IPS-18a (cell line): ENCODE measurements at regions not wholly inside any gene's neighbourhood (a gene's known extent, or its start where the extent isn't known, plus 50 kb on each side); places are given as distances from the start of the nearest gene placed in this dataset.

Source experiments
- H3K27ac ChIP-seq: one replicate; pipeline ENCODE4 v1.5.1; 2013; ENCODE audit warnings: low read length
- H3K27me3 ChIP-seq: one replicate; pipeline ENCODE4 v1.6.1; 2013; ENCODE audit warnings: mild to moderate bottlenecking, low read length; ENCODE audit not compliant: control insufficient read depth, insufficient read depth
- H3K36me3 ChIP-seq: one replicate; pipeline ENCODE4 v1.6.1; 2013; ENCODE audit warnings: low read depth, low read length; ENCODE audit not compliant: control insufficient read depth
- H3K4me1 ChIP-seq: one replicate; pipeline ENCODE4 v1.6.1; 2013; ENCODE audit warnings: low read depth, low read length; ENCODE audit not compliant: control insufficient read depth
- H3K4me3 ChIP-seq: one replicate; pipeline ENCODE4 v1.5.1; 2013; ENCODE audit warnings: low read length
- H3K9ac ChIP-seq: one replicate; pipeline ENCODE4 v1.6.1; 2013; ENCODE audit warnings: mild to moderate bottlenecking, low read length, moderate library complexity
- H3K9me3 ChIP-seq: one replicate; pipeline ENCODE4 v1.6.1; 2013; ENCODE audit warnings: low read depth, low read length; ENCODE audit not compliant: control insufficient read depth

DNA sequence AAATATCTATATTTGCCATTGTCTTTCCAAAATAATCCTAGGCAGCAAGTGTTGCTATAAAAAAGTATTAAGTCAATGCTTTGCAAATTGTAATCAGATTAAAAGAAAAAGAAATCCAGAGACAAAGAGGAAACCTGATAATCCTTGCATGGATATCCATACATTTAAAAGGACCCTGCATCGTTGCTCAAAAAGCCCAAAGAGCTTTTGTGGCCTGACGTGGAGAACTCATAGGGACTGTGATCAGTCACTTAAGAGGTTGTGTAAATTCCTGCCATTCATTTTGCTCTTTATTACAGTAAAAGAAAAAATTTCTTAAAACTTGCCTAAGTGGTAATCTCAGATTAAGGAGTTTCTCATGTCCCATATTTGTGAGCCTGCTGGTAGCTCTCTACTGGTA is 392.6 kb downstream of the C12orf75 start:
- Histone ChIP-seq H3K4me1 (peaks cover 5% of the 10 kb centered on the region), H3K9me3 (no peaks in the 10 kb centered on the region), H3K27me3 (no peaks in the 10 kb centered on the region), H3K36me3 (no peaks in the 10 kb centered on the region), H3K4me3 (no peak overlapping the region), H3K27ac (no peak overlapping the region), H3K9ac (no peak overlapping the region)

DNA sequence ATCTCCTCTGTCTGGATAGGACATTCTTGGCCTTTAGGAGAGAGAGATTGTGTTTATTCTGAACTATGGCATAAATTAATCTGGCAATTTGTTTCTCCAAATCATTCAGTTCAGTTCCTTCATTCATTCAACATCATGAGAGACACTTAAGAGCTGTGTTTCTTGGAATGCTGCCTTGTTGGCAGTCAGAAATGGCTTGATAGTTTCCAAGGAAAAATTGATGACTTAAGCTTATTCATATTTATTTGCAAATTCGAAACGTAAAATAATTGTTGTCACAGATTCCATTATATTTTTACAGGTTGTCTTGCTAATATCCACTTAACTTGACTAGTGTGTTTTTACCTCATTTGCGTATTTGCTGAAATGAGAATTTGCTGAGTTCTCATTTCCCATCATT is 393.0 kb downstream of the C12orf75 start:
- no peak overlapping the region for H3K27ac ChIP-seq
- H3K4me3 ChIP-seq: no peak overlapping the region
- H3K36me3 ChIP-seq: no peaks in the 10 kb centered on the region
- peaks cover 5% of the 10 kb centered on the region for H3K4me1 ChIP-seq
- no peak overlapping the region for H3K9ac ChIP-seq
- no peaks in the 10 kb centered on the region for H3K9me3 ChIP-seq
- no peaks in the 10 kb centered on the region for H3K27me3 ChIP-seq

DNA sequence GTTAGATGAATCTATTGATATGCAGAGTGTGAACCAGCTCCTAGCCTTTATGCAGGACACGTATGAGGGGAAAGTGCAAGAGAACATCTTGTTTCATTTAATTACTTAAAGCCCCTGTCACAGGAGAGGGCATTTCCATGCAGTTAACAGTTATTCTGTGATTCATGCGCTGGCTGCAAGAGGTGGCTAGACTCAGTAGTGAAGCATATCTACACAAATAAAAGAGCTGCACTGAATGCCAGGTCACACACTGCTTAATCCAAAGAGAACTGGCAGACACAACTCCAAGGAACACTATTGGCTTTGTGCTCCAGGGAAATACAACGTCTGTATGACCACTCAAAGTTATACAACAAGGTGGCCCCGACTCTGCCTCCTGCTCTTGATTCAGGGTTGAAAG is 394.1 kb downstream of the C12orf75 start:
- H3K27ac ChIP-seq: no peak overlapping the region
- H3K9me3 ChIP-seq: no peaks in the 10 kb centered on the region
- H3K9ac ChIP-seq: no peak overlapping the region
- no peaks in the 10 kb centered on the region for H3K27me3 ChIP-seq
- H3K4me1 ChIP-seq: peaks cover 5% of the 10 kb centered on the region
- H3K4me3 ChIP-seq: no peak overlapping the region
- no peaks in the 10 kb centered on the region for H3K36me3 ChIP-seq

DNA sequence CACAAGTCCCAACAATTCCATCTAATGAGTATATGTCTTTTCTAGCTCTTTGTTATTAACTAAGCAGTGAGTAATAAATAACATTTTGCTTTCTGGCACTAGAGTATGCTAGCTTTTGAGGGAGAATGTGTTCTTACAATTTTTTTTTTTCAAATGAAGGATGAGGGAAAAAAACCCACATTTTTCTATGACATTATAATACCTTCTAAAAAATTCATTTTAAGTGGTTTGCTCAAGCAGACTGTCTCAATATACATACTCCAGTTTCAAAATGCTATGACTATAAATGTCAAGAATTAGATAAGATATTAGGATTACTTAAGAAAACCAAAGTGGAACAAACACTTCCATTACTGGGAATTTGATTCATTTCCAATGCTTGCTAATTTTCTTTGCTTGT is 394.6 kb downstream of the C12orf75 start:
- Histone ChIP-seq H3K9ac (no peak overlapping the region), H3K4me3 (no peak overlapping the region), H3K9me3 (no peaks in the 10 kb centered on the region), H3K27ac (no peak overlapping the region), H3K27me3 (no peaks in the 10 kb centered on the region), H3K36me3 (no peaks in the 10 kb centered on the region), H3K4me1 (peaks cover 5% of the 10 kb centered on the region)

DNA sequence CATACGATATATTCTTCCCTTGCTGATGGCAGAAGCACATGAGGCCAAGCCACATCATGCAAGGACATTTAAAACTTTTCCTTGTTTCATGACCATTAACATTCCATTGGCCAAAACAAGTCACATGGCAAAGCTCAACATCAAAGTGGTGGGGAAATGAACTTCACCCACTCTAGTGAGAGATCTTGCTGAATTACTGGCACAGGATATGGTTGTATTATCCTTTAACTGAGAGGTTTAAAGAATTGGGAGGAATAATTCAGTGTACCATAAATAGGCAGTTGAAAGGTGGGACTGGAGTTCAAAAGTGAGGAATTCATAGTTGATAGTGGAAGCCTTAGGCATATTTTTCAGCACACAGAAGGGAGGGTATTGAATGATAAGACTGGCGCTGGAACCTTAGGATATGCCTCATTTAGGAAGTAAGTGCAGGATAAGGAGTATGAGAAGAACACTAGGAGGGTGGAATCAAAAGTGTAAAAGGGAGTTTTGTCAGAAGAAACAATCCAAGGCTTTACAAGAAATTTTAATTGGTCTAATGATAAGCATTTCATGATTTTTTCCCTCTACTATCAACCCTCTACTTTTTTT is 398.8 kb downstream of the C12orf75 start:
- no peaks in the 10 kb centered on the region for H3K27me3 ChIP-seq
- H3K4me3 ChIP-seq: no peak overlapping the region
- no peaks in the 10 kb centered on the region for H3K36me3 ChIP-seq
- H3K9ac ChIP-seq: no peak overlapping the region
- no peak overlapping the region for H3K27ac ChIP-seq
- no peaks in the 10 kb centered on the region for H3K9me3 ChIP-seq
- peaks cover 5% of the 10 kb centered on the region for H3K4me1 ChIP-seq

DNA sequence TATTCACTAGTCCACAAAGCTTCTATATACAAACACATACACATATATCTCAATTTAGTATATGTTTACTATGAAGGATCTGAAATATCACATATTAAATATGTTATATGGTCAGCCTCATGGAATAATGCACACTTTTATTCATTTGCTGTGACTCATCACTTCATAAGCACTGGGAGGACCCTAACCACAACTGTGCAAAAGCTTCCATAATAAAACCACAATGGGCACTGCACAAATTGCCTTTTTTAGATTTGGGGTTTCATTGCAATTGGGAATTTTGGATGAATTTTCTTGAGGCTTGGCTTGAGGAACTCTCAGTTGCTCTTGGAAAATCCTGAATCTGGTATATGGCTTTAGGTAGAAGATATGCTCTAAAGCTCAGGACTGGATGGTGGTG is 399.4 kb downstream of the C12orf75 start:
- Histone ChIP-seq H3K36me3 (no peaks in the 10 kb centered on the region), H3K4me3 (no peak overlapping the region), H3K27ac (no peak overlapping the region), H3K9me3 (no peaks in the 10 kb centered on the region), H3K27me3 (no peaks in the 10 kb centered on the region), H3K4me1 (no peaks in the 10 kb centered on the region), H3K9ac (no peak overlapping the region)

DNA sequence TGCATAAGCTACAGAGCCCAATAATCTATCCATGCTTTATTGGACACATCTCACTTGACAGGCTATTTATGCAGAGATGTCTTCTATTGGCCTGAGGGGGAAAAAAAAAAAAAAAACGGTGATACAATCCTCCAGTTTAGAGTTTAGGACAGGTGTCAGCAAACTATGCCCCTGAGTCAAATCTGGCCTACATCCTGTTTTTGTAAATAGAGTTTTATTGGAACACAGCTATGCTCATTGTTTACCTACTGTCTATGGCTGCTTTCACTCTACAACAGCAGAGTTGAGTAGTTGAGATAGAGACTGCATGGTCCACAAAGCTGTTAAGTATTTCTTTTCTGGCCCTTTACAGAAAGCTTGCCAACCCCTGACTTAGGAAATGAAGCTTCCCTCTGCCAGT is 403.1 kb downstream of the C12orf75 start:
- H3K9me3 ChIP-seq: no peaks in the 10 kb centered on the region
- no peak overlapping the region for H3K27ac ChIP-seq
- no peak overlapping the region for H3K4me3 ChIP-seq
- H3K4me1 ChIP-seq: peaks cover 9% of the 10 kb centered on the region
- H3K27me3 ChIP-seq: no peaks in the 10 kb centered on the region
- H3K9ac ChIP-seq: no peak overlapping the region
- H3K36me3 ChIP-seq: no peaks in the 10 kb centered on the region

DNA sequence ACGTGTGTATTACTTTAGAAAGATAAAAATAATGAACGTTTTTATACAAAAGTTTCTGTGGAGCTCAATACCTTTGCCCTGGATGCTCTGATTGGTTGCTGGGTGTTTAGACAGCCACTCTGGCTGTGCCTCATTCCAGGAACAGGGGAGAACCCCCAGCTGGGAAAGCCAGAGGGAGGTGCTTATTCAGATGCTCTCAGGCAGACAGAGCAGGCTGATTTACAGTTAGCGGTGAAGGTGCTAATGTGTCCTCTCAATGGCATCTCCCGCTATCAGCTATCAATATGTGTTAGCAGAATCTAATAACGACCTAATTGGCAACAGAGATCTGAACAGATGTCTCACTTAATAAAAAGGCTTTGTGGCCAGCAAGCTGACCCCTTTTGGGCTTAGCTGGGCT is 402.3 kb downstream of the NUAK1 start:
- Histone ChIP-seq H3K4me3 (no peak overlapping the region), H3K4me1 (peaks cover 32% of the 10 kb centered on the region), H3K27ac (no peak overlapping the region), H3K9me3 (no peaks in the 10 kb centered on the region), H3K27me3 (no peaks in the 10 kb centered on the region), H3K36me3 (no peaks in the 10 kb centered on the region), H3K9ac (no peak overlapping the region)

DNA sequence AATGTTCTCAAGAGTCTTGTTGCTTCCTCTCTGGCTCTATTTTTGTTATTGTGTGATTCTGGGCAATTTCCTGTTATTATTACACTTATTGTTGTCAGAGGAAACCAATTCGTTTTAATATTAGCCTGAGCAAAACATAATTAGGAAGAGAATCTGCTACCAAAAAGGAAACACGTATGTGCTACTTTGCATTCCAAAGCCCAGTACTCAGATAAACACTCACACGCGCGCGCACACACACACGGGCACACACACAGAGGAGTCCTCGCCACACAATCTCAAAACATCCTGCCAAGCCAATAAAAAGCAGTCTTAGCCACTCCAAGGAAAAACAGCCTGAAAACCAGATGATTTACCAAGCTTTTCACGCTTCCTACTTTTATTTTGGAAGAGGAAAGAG is 400.7 kb downstream of the NUAK1 start:
- no peak overlapping the region for H3K27ac ChIP-seq
- peaks cover 35% of the 10 kb centered on the region for H3K4me1 ChIP-seq
- H3K9ac ChIP-seq: no peak overlapping the region
- no peaks in the 10 kb centered on the region for H3K36me3 ChIP-seq
- no peak overlapping the region for H3K4me3 ChIP-seq
- no peaks in the 10 kb centered on the region for H3K27me3 ChIP-seq
- no peaks in the 10 kb centered on the region for H3K9me3 ChIP-seq

DNA sequence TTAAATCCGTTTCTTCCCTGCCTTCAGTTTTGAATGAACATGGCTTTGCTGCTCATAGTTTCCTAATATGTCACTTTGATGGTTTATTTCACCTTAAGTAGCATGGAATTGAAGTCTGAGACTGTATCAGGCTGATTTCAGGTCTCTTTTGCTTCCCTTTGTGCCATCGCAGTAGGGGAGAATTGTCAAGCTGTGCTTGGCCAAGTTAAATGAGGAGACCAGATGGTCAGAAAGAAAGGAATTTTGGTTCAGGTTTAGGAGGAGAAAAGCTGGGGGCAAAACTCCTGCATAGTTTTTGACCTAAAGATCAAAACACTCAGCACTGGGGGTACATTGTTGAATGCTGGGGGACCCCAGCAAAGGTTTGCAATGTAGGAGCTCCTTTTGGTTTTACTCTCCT is 398.4 kb downstream of the NUAK1 start:
- Histone ChIP-seq H3K4me1 (peaks cover 42% of the 10 kb centered on the region), H3K4me3 (peak overlapping the region; percentile 22), H3K27me3 (no peaks in the 10 kb centered on the region), H3K27ac (peak overlapping the region; percentile 40), H3K9me3 (no peaks in the 10 kb centered on the region), H3K36me3 (no peaks in the 10 kb centered on the region), H3K9ac (no peak overlapping the region)

DNA sequence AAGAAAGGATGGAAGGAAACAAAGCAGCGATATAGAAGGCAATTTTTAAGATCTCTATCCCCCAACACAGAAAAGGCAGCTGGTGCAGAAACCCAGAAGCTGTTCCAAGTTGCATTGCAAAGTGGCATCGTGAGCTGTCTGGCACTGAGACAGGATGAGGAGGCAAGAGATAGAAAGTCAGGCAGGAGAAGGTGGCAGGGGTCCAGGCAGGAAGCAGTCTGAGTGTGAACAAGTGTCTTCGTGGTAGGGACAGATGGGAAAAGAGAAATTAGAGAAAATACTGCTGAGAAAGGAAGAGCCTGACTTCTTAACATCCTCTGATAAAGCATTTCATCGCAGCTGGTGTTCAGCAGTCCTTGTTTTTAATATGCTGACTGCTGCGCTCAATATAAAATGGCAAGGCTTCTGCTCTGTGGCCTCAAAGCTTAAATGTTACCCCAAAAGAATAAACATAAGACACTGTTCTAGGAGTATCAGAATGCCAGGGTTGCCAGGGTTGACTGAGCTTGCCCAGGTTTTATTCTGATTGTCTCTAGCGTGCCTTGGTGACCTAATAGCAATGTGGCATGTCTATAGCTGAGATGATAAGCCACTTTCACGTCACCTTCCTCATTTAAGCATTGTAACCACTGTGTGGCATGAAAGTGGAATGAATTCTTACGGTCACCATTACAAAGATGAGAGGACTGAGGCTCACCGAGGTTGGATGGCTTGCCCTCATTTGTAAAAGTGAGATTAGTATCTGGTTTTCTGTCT is 397.6 kb downstream of the NUAK1 start:
- peaks cover 41% of the 10 kb centered on the region for H3K4me1 ChIP-seq
- no peaks in the 10 kb centered on the region for H3K36me3 ChIP-seq
- no peak overlapping the region for H3K9ac ChIP-seq
- peak overlapping the region; percentile 40 for H3K27ac ChIP-seq
- no peaks in the 10 kb centered on the region for H3K27me3 ChIP-seq
- peak overlapping the region; percentile 22 for H3K4me3 ChIP-seq
- no peaks in the 10 kb centered on the region for H3K9me3 ChIP-seq
